Neutrophil (primary cell): ENCODE measurements at regions not wholly inside any gene's neighbourhood (a gene's known extent, or its start where the extent isn't known, plus 50 kb on each side); places are given as distances from the start of the nearest gene placed in this dataset.
"Not testable (repeated sequence)": the region's sequence is repeated elsewhere in the genome, so short reads cannot be mapped to it uniquely, and the experiment has no call there.

ENCODE experiments used
- H3K27ac ChIP-seq: fragments of 200-600 bp; sonication (generic); 2 replicates; pipeline ENCODE4 v1.5.1; 2016; ENCODE audit warnings: mild to moderate bottlenecking, moderate library complexity
- H3K27me3 ChIP-seq: fragments of 200-600 bp; sonication (generic); 2 replicates; pipeline ENCODE4 v1.6.0; 2016; ENCODE audit warnings: mild to moderate bottlenecking
- H3K36me3 ChIP-seq: fragments of 200-600 bp; sonication (generic); 2 replicates; pipeline ENCODE4 v1.5.1; 2017
- H3K4me1 ChIP-seq, 2 experiments: fragments of 200-600 bp in 1 of 2; sonication (generic) in 1 of 2; 1 replicate in 1 of 2; 2 replicates in 1 of 2; pipeline versions ENCODE4 v1.5.1 to v1.6.1; 2013 to 2016; ENCODE audit warnings: low read depth in 1 of 2, low read length in 1 of 2, mild to moderate bottlenecking in 1 of 2, moderate library complexity in 1 of 2; ENCODE audit not compliant: control insufficient read depth in 1 of 2, insufficient read depth in 1 of 2
- H3K4me3 ChIP-seq, 2 experiments: fragments of 200-600 bp in 1 of 2; sonication (generic) in 1 of 2; 1 replicate in 1 of 2; 2 replicates in 1 of 2; pipeline ENCODE4 v1.5.1; 2013 to 2016; ENCODE audit warnings: low read depth in 1 of 2, low read length in 1 of 2, mild to moderate bottlenecking in 1 of 2, moderate library complexity in 1 of 2
- H3K9me3 ChIP-seq: fragments of 200-600 bp; sonication (generic); 2 replicates; pipeline ENCODE4 v1.5.1; 2016
- CTCF ChIP-seq: fragments of 200-600 bp; sonication (generic); IDR thresholded peaks from 2 replicates; pipeline ENCODE4 v1.5.1; 2016; ENCODE audit warnings: antibody characterized with exemption

DNA sequence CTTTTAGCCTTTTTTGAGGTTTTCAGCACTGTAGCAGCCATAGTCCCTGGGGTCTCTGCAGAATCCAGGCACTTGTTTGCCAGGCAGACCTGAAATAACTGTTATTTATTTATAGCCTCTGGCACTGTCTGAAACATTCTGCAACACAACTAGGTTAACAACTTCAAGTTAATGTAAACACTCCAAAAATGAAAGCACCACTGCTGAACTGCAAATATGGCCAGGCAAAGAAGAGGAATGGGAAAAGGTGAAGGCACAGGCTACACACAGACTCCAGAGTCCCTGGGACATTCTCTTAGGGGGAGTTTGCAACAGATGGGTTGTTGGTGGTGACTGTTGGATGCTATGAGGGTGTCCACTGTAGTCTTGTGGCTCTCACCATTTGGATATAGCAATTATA lies 369.0 kb downstream of the MAT2B start:
- Histone ChIP-seq H3K27me3 (no peaks in the 10 kb centered on the region), H3K9me3 (no peaks in the 10 kb centered on the region), H3K27ac (no peak overlapping the region), H3K4me1 (no peaks in the 10 kb centered on the region), H3K36me3 (no peaks in the 10 kb centered on the region), H3K4me3 (no peak overlapping the region)
- TF ChIP-seq CTCF: no peak

GRCh38 chr5:163874912-163875311 lies 369.5 kb downstream of the MAT2B start:
- not testable (repeated sequence) for H3K4me3 ChIP-seq, H3K27ac ChIP-seq, H3K36me3 ChIP-seq, H3K4me1 ChIP-seq, H3K9me3 ChIP-seq, H3K27me3 ChIP-seq

GRCh38 chr5:163877865-163878264 lies 372.4 kb downstream of the MAT2B start:
- Histone ChIP-seq H3K9me3 (no peaks in the 10 kb centered on the region), H3K27me3 (no peaks in the 10 kb centered on the region), H3K4me3 (no peak overlapping the region), H3K36me3 (no peaks in the 10 kb centered on the region), H3K4me1 (no peaks in the 10 kb centered on the region), H3K27ac (no peak overlapping the region)
- no peak for TF ChIP-seq CTCF

GRCh38 chr5:163878490-163878889 lies 373.1 kb downstream of the MAT2B start:
- H3K4me1 ChIP-seq: no peaks in the 10 kb centered on the region
- H3K27me3 ChIP-seq: no peaks in the 10 kb centered on the region
- no peak overlapping the region for H3K4me3 ChIP-seq
- no peaks in the 10 kb centered on the region for H3K9me3 ChIP-seq
- H3K36me3 ChIP-seq: no peaks in the 10 kb centered on the region
- H3K27ac ChIP-seq: no peak overlapping the region
- no peak for TF ChIP-seq CTCF

- Histone ChIP-seq H3K4me3 (no peak overlapping the region), H3K27me3 (no peaks in the 10 kb centered on the region), H3K27ac (no peak overlapping the region), H3K9me3 (no peaks in the 10 kb centered on the region), H3K4me1 (no peaks in the 10 kb centered on the region), H3K36me3 (no peaks in the 10 kb centered on the region)
- TF ChIP-seq CTCF: no peak
These were observed 374.9 kb downstream of the MAT2B start for GRCh38 chr5:163880302-163880701.

GRCh38 chr5:163885117-163885516 lies 379.7 kb downstream of the MAT2B start:
- peaks cover 6 to 13% of the 10 kb centered on the region in 2 experiments for H3K4me1 ChIP-seq

More at GRCh38 chr5:163885117-163885516, 379.7 kb downstream of the MAT2B start:
- H3K27ac ChIP-seq: no peak overlapping the region
- TF ChIP-seq CTCF: no peak
- H3K27me3 ChIP-seq: no peaks in the 10 kb centered on the region
- H3K4me3 ChIP-seq: no peak overlapping the region
- no peaks in the 10 kb centered on the region for H3K36me3 ChIP-seq
- no peaks in the 10 kb centered on the region for H3K9me3 ChIP-seq
